ENCODE measurements at regions not wholly inside any gene's neighbourhood (a gene's known extent, or its start where the extent isn't known, plus 50 kb on each side); places are given as distances from the start of the nearest gene placed in this dataset.

GRCh38 chr4:124565371-124565770, 147.2 kb downstream of the ANKRD50 start:
- TF ChIP-seq GATA2 (IDR thresholded peaks at IDR 0.05; ENCODE audit: low read depth, low read length) (no peak), GATA3 (IDR thresholded peaks at IDR 0.05; ENCODE audit: low read depth, low read length) (no peak)

Measured in SH-SY5Y (cell line).